LoVo (cell line): ENCODE measurements at regions not wholly inside any gene's neighbourhood (a gene's known extent, or its start where the extent isn't known, plus 50 kb on each side); places are given as distances from the start of the nearest gene placed in this dataset.

Experiments used
- DNase-seq: peaks from one replicate; pipeline ENCODE4 v3.0.0-alpha.2; 2016; ENCODE audit warnings: low spot score

DNA sequence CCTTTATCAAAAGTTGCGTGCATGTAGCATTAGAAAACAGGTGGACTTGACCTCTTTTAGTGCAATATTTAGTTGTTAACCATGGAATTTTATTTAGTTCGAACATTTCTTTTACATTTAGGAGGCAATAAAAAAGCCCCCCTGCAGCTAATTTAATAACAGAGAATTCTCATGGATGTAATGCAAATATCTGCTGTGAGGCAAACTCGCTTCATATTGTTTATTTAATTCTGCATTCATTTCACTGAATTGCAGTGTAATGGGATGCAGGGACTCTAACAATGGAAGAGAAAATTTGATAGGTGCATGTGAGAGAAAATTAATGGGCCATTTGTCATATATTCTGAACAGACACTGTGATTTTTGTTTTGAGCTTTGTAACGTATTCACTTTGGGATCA is 205.1 kb upstream of the CHD1 start:
- DNase-seq, result no peak

DNA sequence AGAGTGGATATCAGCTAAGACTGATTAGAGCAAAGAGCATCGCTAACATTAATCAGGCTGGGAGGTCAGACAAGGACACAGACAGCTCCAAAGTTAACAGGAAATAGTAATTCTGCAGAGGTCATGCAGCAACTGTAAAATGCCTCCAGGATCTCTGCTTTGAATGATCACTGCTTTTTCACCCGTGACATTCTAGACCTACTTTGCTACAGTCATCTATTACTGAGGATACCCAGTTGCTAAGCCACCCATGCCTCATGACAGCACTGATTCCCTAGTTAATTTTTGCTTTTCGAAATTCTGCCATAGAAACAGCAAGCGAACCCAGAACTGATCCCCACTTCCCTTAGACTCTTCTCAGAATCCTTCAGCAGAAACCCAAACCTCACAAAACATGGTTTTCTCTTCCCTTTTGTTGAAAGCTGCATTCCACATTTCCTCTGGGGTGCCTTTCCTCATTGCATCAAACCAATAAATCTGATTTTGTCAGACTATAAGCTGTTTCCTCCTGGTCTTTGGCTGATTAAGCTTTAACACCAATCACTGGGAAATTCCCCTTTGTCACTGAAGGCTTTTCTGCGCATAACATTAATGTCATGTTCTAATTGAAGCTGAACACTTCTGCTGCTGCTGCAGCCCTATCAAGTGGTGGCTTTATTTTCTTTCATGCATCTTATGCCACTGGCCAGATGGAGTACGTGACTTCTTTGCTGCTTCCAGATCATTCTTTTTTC is 201.1 kb upstream of the CHD1 start:
- DNase-seq, result no peak

DNA sequence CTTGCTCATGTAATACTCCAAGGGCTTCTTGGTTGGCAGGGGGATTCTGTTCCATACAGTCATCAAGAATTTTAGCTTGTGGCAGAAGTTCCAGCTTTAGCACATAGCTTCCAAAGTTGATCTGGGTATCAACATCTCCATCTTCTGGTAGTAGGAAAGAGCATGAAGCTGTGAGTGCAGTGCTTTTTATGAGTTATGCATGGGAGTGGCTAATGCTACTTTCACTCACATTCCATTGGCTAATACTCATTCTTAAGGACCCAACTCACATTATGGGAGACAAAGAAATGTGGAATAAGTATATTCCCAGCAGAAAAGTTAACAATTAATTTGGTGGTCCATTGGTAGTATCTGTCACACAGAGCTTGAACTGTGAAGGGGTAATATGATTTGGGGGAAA is 194.2 kb upstream of the CHD1 start:
- no peak for DNase-seq

GRCh38 chr5:99119326-99119725 is 190.5 kb upstream of the CHD1 start:
- no peak for DNase-seq

- DNase-seq, result no peak
Observed at GRCh38 chr5:99116526-99116925, 187.7 kb upstream of the CHD1 start.

DNA sequence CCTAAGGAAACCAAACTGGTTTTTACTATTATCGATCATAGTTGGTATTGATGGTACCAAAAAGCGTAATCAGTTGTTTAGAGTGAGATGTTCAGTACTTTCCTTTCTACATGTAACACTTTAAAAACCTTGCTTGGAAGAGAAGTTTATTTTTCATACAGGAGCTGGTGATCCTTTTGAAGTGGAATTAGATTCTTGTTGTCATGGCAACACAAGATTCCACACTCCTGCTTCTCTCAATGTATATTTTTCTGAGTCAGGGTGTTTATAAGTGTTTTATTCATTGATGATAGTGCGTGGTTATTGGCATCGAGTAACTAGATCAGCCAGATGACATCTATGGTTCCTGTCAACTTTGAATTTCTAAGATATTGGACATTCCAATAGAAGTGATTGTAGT is 181.1 kb upstream of the CHD1 start:
- DNase-seq, result no peak

DNA sequence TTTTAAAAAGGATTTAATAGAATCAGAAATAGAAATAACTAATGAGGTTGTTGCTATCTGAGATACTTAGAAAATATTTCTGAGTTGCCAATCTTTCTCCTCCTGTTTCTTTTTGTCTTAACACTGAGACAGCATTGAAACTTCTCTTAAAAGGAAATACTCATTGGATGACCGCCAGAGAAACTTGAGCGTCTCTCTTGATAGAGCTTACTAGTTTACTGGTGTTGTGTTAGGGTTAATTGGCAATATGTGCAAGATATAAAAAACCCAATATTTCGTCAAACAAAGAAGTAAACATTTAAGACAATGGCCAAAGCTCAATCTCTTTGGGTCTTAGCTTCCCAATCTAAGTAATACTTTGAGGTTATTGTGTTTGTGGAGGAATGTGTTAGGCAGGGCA is 176.4 kb upstream of the CHD1 start:
- DNase-seq, result no peak

- peak; percentile 59 for DNase-seq
Observed at GRCh38 chr5:99104538-99105132, 175.8 kb upstream of the CHD1 start.

GRCh38 chr5:99102073-99102697 is 173.4 kb upstream of the CHD1 start:
- DNase-seq, result no peak

DNA sequence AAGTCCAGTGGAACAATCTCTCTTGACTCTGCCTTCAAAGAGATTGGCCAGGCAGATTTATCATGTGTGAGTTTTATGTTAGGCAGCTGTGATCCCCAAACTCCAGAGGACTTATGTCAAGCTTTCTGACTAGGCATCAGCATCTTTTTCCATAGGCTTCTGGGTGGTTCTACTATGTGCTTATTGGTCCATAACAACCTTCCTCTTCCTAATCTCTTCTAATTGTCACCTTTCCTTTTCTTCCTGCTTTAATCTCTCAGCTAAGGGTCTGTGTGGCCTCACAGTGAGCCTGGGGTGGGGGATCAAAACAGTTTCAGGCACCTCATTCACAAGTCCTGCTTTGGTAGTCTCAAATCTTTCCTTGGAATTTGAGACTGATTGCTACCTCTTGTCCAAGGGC is 170.9 kb upstream of the CHD1 start:
- DNase-seq, result no peak

DNA sequence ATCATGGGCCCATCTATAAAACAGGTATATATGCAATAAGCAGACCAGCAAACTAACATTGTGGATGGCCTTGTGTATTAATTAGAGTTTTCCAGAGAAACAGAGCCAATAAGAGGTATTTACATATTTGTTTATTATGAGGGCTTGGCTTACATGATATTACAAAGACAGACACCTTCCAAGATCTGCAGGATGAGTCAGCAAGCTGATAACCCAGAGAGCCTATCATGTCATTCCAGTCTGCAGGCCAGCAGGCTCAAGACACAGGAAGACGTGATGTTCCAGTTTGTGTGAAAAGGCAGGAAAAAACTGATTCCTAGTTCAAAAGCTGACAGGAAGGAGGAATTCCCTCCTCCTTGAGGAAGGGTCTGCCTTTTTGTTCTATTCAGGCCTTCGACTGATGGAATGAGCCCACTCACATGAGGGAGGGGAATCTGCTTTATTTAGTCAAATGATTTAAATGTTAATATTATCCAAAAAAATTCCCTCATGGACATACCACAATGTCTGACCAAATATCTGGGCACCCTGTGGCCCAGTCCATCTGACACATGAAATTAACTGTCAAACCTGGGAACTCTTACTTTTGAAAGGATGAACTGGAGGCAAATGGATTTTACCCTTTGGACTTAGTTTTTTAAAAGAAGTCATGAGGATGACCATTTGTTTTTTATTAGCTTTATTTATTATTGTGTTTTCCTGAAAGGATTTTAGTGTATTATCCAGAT is 161.2 kb upstream of the CHD1 start:
- DNase-seq, result no peak

GRCh38 chr5:99088309-99088708 is 159.5 kb upstream of the CHD1 start:
- no peak for DNase-seq

GRCh38 chr5:99083197-99083596 is 154.4 kb upstream of the CHD1 start:
- DNase-seq, result no peak

DNA sequence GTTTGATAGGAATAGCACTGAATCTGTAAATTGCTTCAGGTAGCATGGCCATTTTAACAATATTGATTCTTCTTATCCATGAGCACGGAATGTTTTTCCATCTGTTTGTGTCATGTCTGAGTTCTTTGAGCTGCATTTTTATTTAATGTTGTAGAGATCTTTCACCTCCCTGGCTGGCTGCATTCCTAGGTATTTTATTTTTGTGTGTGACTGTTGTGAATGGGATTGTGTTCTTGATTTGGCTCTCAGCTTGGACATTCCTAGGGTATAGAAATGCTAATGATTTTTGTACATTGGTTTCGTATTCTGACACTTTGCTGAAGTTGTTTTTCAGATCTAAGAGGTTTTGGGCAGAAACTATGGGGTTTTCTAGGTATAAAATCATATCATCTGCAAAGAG is 152.9 kb upstream of the CHD1 start:
- no peak for DNase-seq

DNA sequence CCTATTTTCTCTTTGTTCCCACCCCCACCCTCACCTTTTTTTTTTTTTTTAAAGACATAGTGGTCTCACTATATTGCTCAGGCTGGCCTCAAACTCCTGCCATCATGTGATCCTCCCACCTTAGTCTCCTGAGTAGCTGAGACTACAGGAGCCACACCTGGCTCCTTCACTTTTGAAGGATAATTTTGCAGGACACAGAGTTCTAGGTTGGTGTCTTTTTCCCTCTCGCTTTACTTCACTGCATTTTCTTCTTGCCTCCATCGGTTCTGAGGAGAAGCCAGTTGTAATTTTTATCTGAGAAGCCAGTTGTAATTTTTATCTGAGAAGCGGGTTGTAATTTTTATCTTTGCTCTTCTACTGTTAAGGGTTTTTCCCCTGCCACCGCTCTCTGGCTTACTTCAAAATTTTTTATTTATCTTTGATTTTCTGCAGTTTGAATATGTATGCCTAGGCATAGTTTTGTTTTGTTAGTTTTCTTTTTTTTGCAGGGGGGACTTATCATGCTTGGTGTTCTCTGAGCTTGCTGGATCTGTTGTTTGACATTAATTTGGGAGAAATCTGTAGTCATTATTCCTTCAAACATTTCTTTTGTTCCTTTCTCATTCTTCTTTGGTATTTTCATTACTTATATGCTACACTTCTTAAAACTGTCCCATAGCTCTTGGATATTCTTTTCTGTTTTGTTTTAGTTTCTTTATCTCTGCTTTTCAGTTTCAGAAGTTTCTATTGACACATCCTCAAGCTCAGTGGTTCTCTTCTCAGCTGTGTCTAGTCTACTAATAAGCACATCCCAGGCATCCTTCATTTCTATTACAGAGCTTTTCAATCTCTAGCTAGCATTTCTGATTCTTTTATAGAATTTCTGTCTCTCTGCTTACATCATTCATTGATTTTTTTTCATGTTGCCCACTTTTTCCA is 148.2 kb upstream of the CHD1 start:
- no peak for DNase-seq

GRCh38 chr5:99072846-99073245 is 144.0 kb upstream of the CHD1 start:
- DNase-seq, result no peak

DNA sequence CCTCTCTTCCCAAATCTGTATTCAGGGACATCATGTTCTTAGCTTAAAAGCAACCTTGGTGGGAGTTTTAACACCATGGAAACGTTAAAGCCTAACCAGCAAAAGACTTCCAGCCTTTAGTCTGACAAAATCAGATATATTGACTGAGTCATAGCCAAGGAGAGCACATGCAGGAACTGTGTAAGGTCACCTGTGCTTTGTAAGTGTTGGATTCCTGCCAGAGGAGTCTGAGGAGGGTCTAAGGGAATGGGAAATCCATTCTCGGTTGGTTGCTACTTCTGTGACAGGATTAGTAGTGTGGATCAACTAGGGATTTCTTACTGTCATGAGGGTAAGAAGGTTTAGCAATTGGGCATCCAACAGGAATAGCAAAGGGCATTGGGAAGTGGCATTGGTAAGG is 142.0 kb upstream of the CHD1 start:
- DNase-seq, result no peak

DNA sequence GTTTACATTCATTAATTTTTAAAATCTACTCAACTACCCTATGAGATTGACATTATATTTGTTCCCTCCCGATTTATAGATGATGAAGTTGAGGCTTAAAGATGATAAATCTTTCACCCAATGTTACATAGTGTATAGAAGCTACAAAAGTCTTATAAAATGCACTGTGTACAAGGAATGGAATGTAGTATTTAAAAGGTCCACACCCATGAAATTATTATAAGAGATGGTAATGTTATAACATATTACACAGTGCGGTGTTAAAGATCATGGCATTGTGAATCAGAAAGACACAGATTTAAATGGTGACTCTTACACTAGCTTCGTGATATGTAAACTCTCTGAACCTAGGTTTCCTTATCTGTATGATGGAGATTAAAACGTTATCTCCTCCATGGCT is 141.6 kb upstream of the CHD1 start:
- DNase-seq, result no peak

GRCh38 chr5:99068944-99069650 is 140.3 kb upstream of the CHD1 start:
- no peak for DNase-seq

DNA sequence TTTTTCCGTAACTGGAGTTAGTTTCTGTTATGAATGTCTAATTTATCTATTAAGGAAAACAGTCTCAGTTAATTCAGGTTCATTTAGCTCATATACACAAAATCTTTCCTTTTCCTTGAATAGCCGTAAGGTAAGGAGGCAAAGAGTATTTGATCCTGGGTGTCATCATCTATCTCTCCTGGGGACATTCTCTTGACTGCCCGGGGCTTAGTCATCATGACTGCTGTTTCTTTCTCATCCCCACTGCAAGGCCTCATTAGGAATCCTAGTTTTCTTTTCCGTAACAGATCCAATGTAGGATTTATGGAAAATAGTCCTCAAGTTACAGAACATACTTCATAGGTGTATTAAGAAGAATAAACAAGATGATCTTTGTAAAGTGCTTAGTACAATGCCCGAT is 134.9 kb upstream of the CHD1 start:
- no peak for DNase-seq

DNA sequence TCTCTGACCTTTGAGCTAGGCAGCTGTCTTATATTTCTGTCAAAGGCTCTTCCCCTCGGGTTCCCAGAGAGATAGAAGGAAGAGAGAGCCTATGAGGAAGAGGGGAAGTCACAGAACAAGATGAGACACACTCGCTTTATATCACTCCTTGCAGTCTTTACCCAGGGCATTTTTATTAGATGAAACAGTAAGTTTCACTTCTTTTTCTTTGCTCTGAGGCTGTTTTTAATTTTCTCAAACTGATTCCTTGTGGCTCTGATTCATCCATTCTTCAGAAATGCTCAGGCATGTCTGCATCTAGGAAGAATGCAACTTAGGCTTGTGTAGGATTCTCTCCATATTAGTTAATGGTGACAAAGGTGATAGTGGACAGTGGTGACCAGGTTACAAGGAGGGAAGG is 132.9 kb upstream of the CHD1 start:
- DNase-seq, result no peak
